CD14-positive monocyte (primary cell): ENCODE measurements at regions not wholly inside any gene's neighbourhood (a gene's known extent, or its start where the extent isn't known, plus 50 kb on each side); places are given as distances from the start of the nearest gene placed in this dataset.

Experiments
- DNase-seq, 3 donors: peaks; one replicate each; pipeline ENCODE4 v3.0.0-alpha.2; 2011 to 2022
- H2AFZ ChIP-seq: 2 replicates; pipeline ENCODE4 v1.6.0; 2012; ENCODE audit warnings: mild to moderate bottlenecking, low read depth, low read length, inconsistent platforms; ENCODE audit not compliant: insufficient read depth, poor library complexity, severe bottlenecking
- H3K27ac ChIP-seq, 2 donors: 1 replicate in 1 of 2; 2 replicates in 1 of 2; pipeline ENCODE4 v1.5.1; 2012 to 2013; ENCODE audit warnings: low read length in 2 of 2, control low read depth in 1 of 2, inconsistent platforms in 1 of 2, low read depth in 1 of 2, mild to moderate bottlenecking in 1 of 2
- H3K27me3 ChIP-seq, 2 donors: one replicate each; pipeline versions ENCODE4 v1.6.0 to v1.6.1; 2011 to 2013; ENCODE audit warnings: low read length in 2 of 2; ENCODE audit not compliant: control insufficient read depth in 2 of 2, insufficient read depth in 2 of 2
- H3K36me3 ChIP-seq, 2 donors: replicated peaks in 1 of 2; 1 replicate in 1 of 2; 2 replicates in 1 of 2; pipeline versions ENCODE4 v1.5.1 to v1.6.1; 2012 to 2013; ENCODE audit warnings: low read length in 2 of 2, control low read depth in 1 of 2, inconsistent platforms in 1 of 2, mild to moderate bottlenecking in 1 of 2; ENCODE audit not compliant: insufficient read depth in 2 of 2, control insufficient read depth in 1 of 2
- H3K4me1 ChIP-seq, 2 donors: 1 replicate in 1 of 2; 2 replicates in 1 of 2; pipeline versions ENCODE4 v1.5.1 to v1.6.1; 2012 to 2013; ENCODE audit warnings: low read length in 2 of 2, control low read depth in 1 of 2, inconsistent platforms in 1 of 2, mild to moderate bottlenecking in 1 of 2, moderate library complexity in 1 of 2; ENCODE audit not compliant: insufficient read depth in 2 of 2, control insufficient read depth in 1 of 2
- H3K4me2 ChIP-seq: replicated peaks from 2 replicates; pipeline ENCODE3; 2012; ENCODE audit warnings: low read length, moderate library complexity, mild to moderate bottlenecking; ENCODE audit not compliant: poor library complexity, severe bottlenecking; ENCODE audit errors: extremely low read depth
- H3K4me3 ChIP-seq, 3 experiments: fragments of 200-600 bp in 1 of 3; sonication (generic) in 1 of 3; replicated peaks in 1 of 3; 1 replicate in 2 of 3; 2 replicates in 1 of 3; pipeline ENCODE4 v1.5.1; 2011 to 2013; ENCODE audit warnings: low read length in 3 of 3, mild to moderate bottlenecking in 3 of 3, control low read depth in 2 of 3, low read depth in 2 of 3, inconsistent platforms in 1 of 3, moderate library complexity in 1 of 3
- H3K79me2 ChIP-seq: 2 replicates; pipeline ENCODE4 v1.6.0; 2012; ENCODE audit warnings: mild to moderate bottlenecking, control low read depth, inconsistent platforms, low read length, moderate library complexity; ENCODE audit not compliant: insufficient read depth
- H3K9ac ChIP-seq: 2 replicates; pipeline ENCODE4 v1.6.0; 2017; ENCODE audit warnings: low read length, mild to moderate bottlenecking; ENCODE audit not compliant: insufficient read depth, poor library complexity, severe bottlenecking
- H3K9me3 ChIP-seq, 2 donors: replicated peaks in 1 of 2; 1 replicate in 1 of 2; 2 replicates in 1 of 2; pipeline versions ENCODE4 v1.5.1 to v1.6.1; 2012 to 2013; ENCODE audit warnings: low read length in 2 of 2, control low read depth in 1 of 2; ENCODE audit not compliant: control insufficient read depth in 1 of 2, insufficient read depth in 1 of 2
- H4K20me1 ChIP-seq: 2 replicates; pipeline ENCODE4 v1.6.0; 2012; ENCODE audit warnings: mild to moderate bottlenecking, low read length, control low read depth, moderate library complexity; ENCODE audit not compliant: insufficient read depth
- H3K27ac Mint-ChIP-seq, 7 donors: one replicate each; pipeline ENCODE4 v1.8.0; 2020; ENCODE audit warnings: mild to moderate bottlenecking in 7 of 7, mixed read lengths in 7 of 7, moderate library complexity in 6 of 7, inconsistent platforms in 2 of 7
- H3K27me3 Mint-ChIP-seq, 3 donors: one replicate each; pipeline ENCODE4 v1.8.0; 2021 to 2022; ENCODE audit warnings: low read depth in 3 of 3, mild to moderate bottlenecking in 3 of 3, mixed read lengths in 3 of 3, moderate library complexity in 3 of 3, inconsistent platforms in 1 of 3
- H3K36me3 Mint-ChIP-seq, 2 donors: one replicate each; pipeline ENCODE4 v1.8.0; 2020; ENCODE audit warnings: mixed read lengths in 2 of 2, inconsistent platforms in 1 of 2, mild to moderate bottlenecking in 1 of 2
- H3K4me1 Mint-ChIP-seq: one replicate; pipeline ENCODE4 v1.8.0; 2020; ENCODE audit warnings: mild to moderate bottlenecking, mixed read lengths
- H3K4me3 Mint-ChIP-seq, 2 donors: one replicate each; pipeline ENCODE4 v1.8.0; 2020; ENCODE audit warnings: mild to moderate bottlenecking in 2 of 2, mixed read lengths in 2 of 2, moderate library complexity in 1 of 2
- H3K9me3 Mint-ChIP-seq, 7 donors: one replicate each; pipeline ENCODE4 v1.8.0; 2020 to 2022; ENCODE audit warnings: mixed read lengths in 7 of 7, mild to moderate bottlenecking in 6 of 7, moderate library complexity in 6 of 7, inconsistent platforms in 2 of 7
- CTCF ChIP-seq: fragments of 200-600 bp; IDR thresholded peaks from one replicate; pipeline ENCODE4 v1.8.0; 2022; ENCODE audit warnings: antibody characterized with exemption, mild to moderate bottlenecking
- WGBS: methylation state at CpG from one replicate; pipeline ENCODE4 v1.1.5; 2013; ENCODE audit warnings: missing lambda C conversion rate; ENCODE audit not compliant: insufficient coverage; 5-methylcytosine and 5-hydroxymethylcytosine counted together
- intact Hi-C, 2 donors: fragments of 100-400 bp; cut with micrococcal nuclease; formaldehyde crosslinking; loops; one replicate each; pipeline versions ENCODE4 v1.15.0 to v1.15.1; 2023

GRCh38 chr18:53660306-53660705, 564.2 kb downstream of the MBD2 start:
- H3K4me3 Mint-ChIP-seq = no peak overlapping the region
- intact Hi-C loops = no loop called here
- H3K9ac ChIP-seq = no peak overlapping the region
- no peaks in the 10 kb centered on the region for H3K27me3 ChIP-seq
- no peaks in the 10 kb centered on the region for H3K4me1 Mint-ChIP-seq
- H3K27me3 Mint-ChIP-seq = no peaks in the 10 kb centered on the region
- no peak for DNase-seq
- H3K9me3 Mint-ChIP-seq = peaks cover 4 to 18% (median 7%) of the 10 kb centered on the region in 7 donors
- H2AFZ ChIP-seq = no peak overlapping the region
- TF ChIP-seq CTCF = no peak
- no peaks in the 10 kb centered on the region for H4K20me1 ChIP-seq
- H3K27ac Mint-ChIP-seq = no peak overlapping the region
- no peaks in the 10 kb centered on the region for H3K36me3 ChIP-seq
- no CpG with 5 or more reads among the region's 2 CpGs for WGBS
- no peaks in the 10 kb centered on the region for H3K79me2 ChIP-seq
- H3K36me3 Mint-ChIP-seq = no peaks in the 10 kb centered on the region
- no peak overlapping the region for H3K4me2 ChIP-seq
- H3K27ac ChIP-seq = no peak overlapping the region
- H3K4me3 ChIP-seq = no peak overlapping the region
- no peaks in the 10 kb centered on the region for H3K4me1 ChIP-seq
- H3K9me3 ChIP-seq = peaks cover 6 to 19% of the 10 kb centered on the region in 2 donors

- no peaks in the 10 kb centered on the region for H3K36me3 Mint-ChIP-seq
- intact Hi-C loops = no loop called here
- H2AFZ ChIP-seq = no peak overlapping the region
- H3K27me3 Mint-ChIP-seq = no peaks in the 10 kb centered on the region
- 45% methylated on average over 2 of the region's 2 CpGs for WGBS
- no peak overlapping the region for H3K27ac ChIP-seq
- no peak for DNase-seq
- no peaks in the 10 kb centered on the region for H3K79me2 ChIP-seq
- no peaks in the 10 kb centered on the region for H3K4me1 Mint-ChIP-seq
- no peak for TF ChIP-seq CTCF
- no peak overlapping the region for H3K4me3 ChIP-seq
- H3K27ac Mint-ChIP-seq = no peak overlapping the region
- H3K9me3 ChIP-seq = peaks cover 3 to 9% of the 10 kb centered on the region in 2 donors
- no peaks in the 10 kb centered on the region for H3K27me3 ChIP-seq
- H3K4me2 ChIP-seq = no peak overlapping the region
- no peaks in the 10 kb centered on the region for H3K4me1 ChIP-seq
- no peak overlapping the region for H3K4me3 Mint-ChIP-seq
- peaks cover 3 to 17% (median 7%) of the 10 kb centered on the region in 7 donors for H3K9me3 Mint-ChIP-seq
- H3K9ac ChIP-seq = no peak overlapping the region
- H3K36me3 ChIP-seq = no peaks in the 10 kb centered on the region
- H4K20me1 ChIP-seq = no peaks in the 10 kb centered on the region
Measured at GRCh38 chr18:53657257-53657656, 567.2 kb downstream of the MBD2 start.
